Activated CD8-positive, alpha-beta memory T cell treated with anti-CD3 and anti-CD28 coated beads, Interleukin-2, amount 10 ng/mL, durations not matched to agents 7 days and 5 days (primary cell): ENCODE measurements at regions not wholly inside any gene's neighbourhood (a gene's known extent, or its start where the extent isn't known, plus 50 kb on each side); places are given as distances from the start of the nearest gene placed in this dataset.

ENCODE experiments used
- ATAC-seq: fragments of 150-1000 bp; cut with Tn5 transposase; one replicate; pipeline ENCODE4 v1.10.0; 2021; ENCODE audit warnings: moderate library complexity
- CTCF ChIA-PET: fragments of 350-600 bp; sonication (Branson Sonifier 250); formaldehyde crosslinking; loops from one replicate; lab custom pipeline; 2021; ENCODE audit warnings: antibody characterized with exemption; lab: Charles Lee
- DNase-seq: peaks from one replicate; pipeline ENCODE4 v3.0.0-alpha.2; 2020
- H3K27ac Mint-ChIP-seq: one replicate; pipeline ENCODE4 v1.8.0; 2021; ENCODE audit warnings: mild to moderate bottlenecking, mixed read lengths
- H3K27me3 Mint-ChIP-seq: one replicate; pipeline ENCODE4 v1.8.0; 2021; ENCODE audit warnings: mixed read lengths
- H3K36me3 Mint-ChIP-seq: one replicate; pipeline ENCODE4 v1.8.0; 2021; ENCODE audit warnings: mild to moderate bottlenecking, mixed read lengths
- H3K4me1 Mint-ChIP-seq: one replicate; pipeline ENCODE4 v1.8.0; 2021; ENCODE audit warnings: mixed read lengths
- H3K4me3 Mint-ChIP-seq: one replicate; pipeline ENCODE4 v1.8.0; 2021; ENCODE audit warnings: mild to moderate bottlenecking, moderate library complexity, mixed read lengths
- H3K9me3 Mint-ChIP-seq: one replicate; pipeline ENCODE4 v1.8.0; 2022; ENCODE audit warnings: low read depth, mixed read lengths

- no peaks in the 10 kb centered on the region for H3K4me1 Mint-ChIP-seq
- H3K27ac Mint-ChIP-seq, result no peak overlapping the region
- no peaks in the 10 kb centered on the region for H3K36me3 Mint-ChIP-seq
- no peaks in the 10 kb centered on the region for H3K9me3 Mint-ChIP-seq
- H3K27me3 Mint-ChIP-seq, result peaks cover 18% of the 10 kb centered on the region
- ATAC-seq (no peak), DNase-seq (no peak)
- CTCF ChIA-PET, result no interaction called here
- no peak overlapping the region for H3K4me3 Mint-ChIP-seq
Measured at GRCh38 chr13:23488442-23488841, 54.9 kb upstream of the SACS start.

GRCh38 chr13:23496255-23496654 is 62.8 kb upstream of the SACS start:
- H3K9me3 Mint-ChIP-seq, result no peaks in the 10 kb centered on the region
- DNase-seq, result no peak
- no peaks in the 10 kb centered on the region for H3K36me3 Mint-ChIP-seq
- no peaks in the 10 kb centered on the region for H3K4me1 Mint-ChIP-seq
- H3K27ac Mint-ChIP-seq, result no peak overlapping the region
- H3K4me3 Mint-ChIP-seq, result no peak overlapping the region
- H3K27me3 Mint-ChIP-seq, result peaks cover 13% of the 10 kb centered on the region
- CTCF ChIA-PET, result no interaction called here
- no peak for ATAC-seq

GRCh38 chr13:23497191-23497590 is 63.7 kb upstream of the SACS start:
- Mint-ChIP-seq H3K9me3 (no peaks in the 10 kb centered on the region), H3K4me3 (no peak overlapping the region), H3K4me1 (no peaks in the 10 kb centered on the region), H3K27ac (no peak overlapping the region), H3K36me3 (no peaks in the 10 kb centered on the region), H3K27me3 (peaks cover 13% of the 10 kb centered on the region)
- CTCF ChIA-PET, result no interaction called here
- DNase-seq, result no peak
- ATAC-seq, result no peak

- no peaks in the 10 kb centered on the region for H3K4me1 Mint-ChIP-seq
- no peak overlapping the region for H3K4me3 Mint-ChIP-seq
- peaks cover 14% of the 10 kb centered on the region for H3K27me3 Mint-ChIP-seq
- CTCF ChIA-PET, result no interaction called here
- ATAC-seq (no peak), DNase-seq (no peak)
- no peaks in the 10 kb centered on the region for H3K36me3 Mint-ChIP-seq
- no peak overlapping the region for H3K27ac Mint-ChIP-seq
- H3K9me3 Mint-ChIP-seq, result no peaks in the 10 kb centered on the region
Measured at GRCh38 chr13:23500849-23501248, 67.3 kb upstream of the SACS start.

- Mint-ChIP-seq H3K4me1 (no peaks in the 10 kb centered on the region), H3K27ac (no peak overlapping the region), H3K36me3 (no peaks in the 10 kb centered on the region), H3K9me3 (no peaks in the 10 kb centered on the region), H3K4me3 (no peak overlapping the region), H3K27me3 (peaks cover 16% of the 10 kb centered on the region)
- CTCF ChIA-PET, result no interaction called here
- DNase-seq (no peak), ATAC-seq (no peak)
Measured at GRCh38 chr13:23504180-23504579, 66.0 kb upstream of the TNFRSF19 start.

GRCh38 chr13:23505007-23505406 is 65.2 kb upstream of the TNFRSF19 start:
- no peaks in the 10 kb centered on the region for H3K4me1 Mint-ChIP-seq
- H3K36me3 Mint-ChIP-seq, result no peaks in the 10 kb centered on the region
- H3K4me3 Mint-ChIP-seq, result no peak overlapping the region
- H3K27me3 Mint-ChIP-seq, result peaks cover 10% of the 10 kb centered on the region
- no peaks in the 10 kb centered on the region for H3K9me3 Mint-ChIP-seq
- H3K27ac Mint-ChIP-seq, result no peak overlapping the region
- ATAC-seq (no peak), DNase-seq (no peak)
- CTCF ChIA-PET, result no interaction called here

- H3K27me3 Mint-ChIP-seq, result peaks cover 14% of the 10 kb centered on the region
- no peak for ATAC-seq
Measured at GRCh38 chr13:23506071-23506806, 64.0 kb upstream of the TNFRSF19 start.

GRCh38 chr13:23506807-23507291 is 63.4 kb upstream of the TNFRSF19 start:
- DNase-seq (no peak), ATAC-seq (no peak)
- peaks cover 15% of the 10 kb centered on the region for H3K27me3 Mint-ChIP-seq
- H3K4me1 Mint-ChIP-seq, result no peaks in the 10 kb centered on the region
- H3K9me3 Mint-ChIP-seq, result no peaks in the 10 kb centered on the region
- H3K4me3 Mint-ChIP-seq, result no peak overlapping the region
- CTCF ChIA-PET, result no interaction called here
- no peaks in the 10 kb centered on the region for H3K36me3 Mint-ChIP-seq
- no peak overlapping the region for H3K27ac Mint-ChIP-seq

More at GRCh38 chr13:23506071-23506806, 64.0 kb upstream of the TNFRSF19 start:
- no peak overlapping the region for H3K27ac Mint-ChIP-seq
- no peaks in the 10 kb centered on the region for H3K9me3 Mint-ChIP-seq
- H3K4me1 Mint-ChIP-seq, result no peaks in the 10 kb centered on the region
- CTCF ChIA-PET, result no interaction called here
- DNase-seq, result no peak
- no peak overlapping the region for H3K4me3 Mint-ChIP-seq
- H3K36me3 Mint-ChIP-seq, result no peaks in the 10 kb centered on the region

GRCh38 chr13:23509781-23510543 is 60.2 kb upstream of the TNFRSF19 start:
- no peak for ATAC-seq
- no peak for DNase-seq
- H3K27ac Mint-ChIP-seq, result no peak overlapping the region
- peaks cover 24% of the 10 kb centered on the region for H3K27me3 Mint-ChIP-seq
- H3K9me3 Mint-ChIP-seq, result no peaks in the 10 kb centered on the region
- CTCF ChIA-PET, result no interaction called here
- no peaks in the 10 kb centered on the region for H3K36me3 Mint-ChIP-seq
- no peak overlapping the region for H3K4me3 Mint-ChIP-seq
- no peaks in the 10 kb centered on the region for H3K4me1 Mint-ChIP-seq

DNA sequence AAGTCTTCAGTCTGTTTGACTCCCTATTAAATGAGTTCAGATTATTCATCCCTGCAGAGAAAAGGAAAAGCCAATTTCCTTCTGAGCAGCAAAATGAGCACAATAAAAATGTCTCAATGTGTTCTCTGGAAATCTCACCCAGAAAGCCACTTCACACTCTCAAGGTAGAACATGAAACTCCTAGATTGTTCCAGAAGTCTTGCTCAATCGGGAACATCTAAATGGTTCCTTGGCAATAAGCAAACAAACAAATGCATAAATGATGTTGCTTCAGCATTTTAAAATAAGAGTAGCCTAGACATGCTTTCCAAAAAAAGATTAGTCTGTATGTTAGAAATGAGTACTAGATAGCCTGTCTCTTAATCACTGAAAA is 59.7 kb upstream of the TNFRSF19 start:
- no peaks in the 10 kb centered on the region for H3K36me3 Mint-ChIP-seq
- CTCF ChIA-PET, result no interaction called here
- H3K27me3 Mint-ChIP-seq, result peaks cover 29% of the 10 kb centered on the region
- no peaks in the 10 kb centered on the region for H3K4me1 Mint-ChIP-seq
- DNase-seq (no peak), ATAC-seq (no peak)
- H3K27ac Mint-ChIP-seq, result no peak overlapping the region
- no peaks in the 10 kb centered on the region for H3K9me3 Mint-ChIP-seq
- no peak overlapping the region for H3K4me3 Mint-ChIP-seq

DNA sequence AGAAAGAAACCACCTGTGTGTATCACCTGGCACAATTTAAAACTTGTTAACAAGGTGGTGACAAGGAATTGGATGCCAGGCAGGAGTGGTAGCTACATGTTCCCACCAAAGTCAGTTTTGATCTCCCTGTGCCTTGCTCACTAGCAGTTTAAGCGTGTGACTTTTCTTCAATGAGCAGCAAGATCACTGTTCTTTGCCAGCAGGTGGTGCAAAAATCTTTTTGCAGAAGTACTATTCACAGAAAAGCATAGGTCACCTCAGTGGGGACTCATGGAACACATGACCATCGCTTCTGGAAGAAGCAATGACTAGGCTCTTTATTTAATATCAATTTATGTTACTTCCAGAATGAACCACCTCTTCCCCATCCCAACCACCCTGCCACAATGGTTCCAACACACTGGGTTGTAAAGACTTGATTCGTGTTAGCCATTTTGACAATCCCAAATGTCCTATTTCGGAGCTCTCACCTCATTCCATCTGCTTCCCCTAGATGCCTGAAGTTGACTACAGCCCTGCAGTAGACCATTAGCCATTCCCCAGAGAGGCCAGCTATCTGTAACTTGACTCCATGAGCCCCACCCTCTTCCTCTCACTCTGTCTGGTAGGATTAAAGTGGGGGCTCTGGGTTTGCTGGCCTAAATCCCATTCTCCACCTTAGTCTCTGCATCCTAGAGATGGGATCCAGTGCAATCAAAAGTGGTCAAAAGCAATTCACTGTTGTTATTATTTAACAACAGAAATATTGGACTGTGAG is 59.1 kb upstream of the TNFRSF19 start:
- CTCF ChIA-PET, result no interaction called here
- H3K27ac Mint-ChIP-seq, result no peak overlapping the region
- ATAC-seq (no peak), DNase-seq (no peak)
- no peaks in the 10 kb centered on the region for H3K36me3 Mint-ChIP-seq
- H3K27me3 Mint-ChIP-seq, result peaks cover 31% of the 10 kb centered on the region
- H3K9me3 Mint-ChIP-seq, result no peaks in the 10 kb centered on the region
- H3K4me1 Mint-ChIP-seq, result no peaks in the 10 kb centered on the region
- no peak overlapping the region for H3K4me3 Mint-ChIP-seq

GRCh38 chr13:23512762-23513395 is 57.3 kb upstream of the TNFRSF19 start:
- Mint-ChIP-seq H3K4me1 (no peaks in the 10 kb centered on the region), H3K27me3 (peaks cover 35% of the 10 kb centered on the region), H3K9me3 (no peaks in the 10 kb centered on the region), H3K27ac (no peak overlapping the region), H3K36me3 (no peaks in the 10 kb centered on the region), H3K4me3 (no peak overlapping the region)
- no peak for DNase-seq
- CTCF ChIA-PET, result interaction anchor here (0.7 kb wide), 1 partner anchor 594 kb away, joined by 3 read pairs; no protein-coding TSS in a partner anchor
- no peak for ATAC-seq

DNA sequence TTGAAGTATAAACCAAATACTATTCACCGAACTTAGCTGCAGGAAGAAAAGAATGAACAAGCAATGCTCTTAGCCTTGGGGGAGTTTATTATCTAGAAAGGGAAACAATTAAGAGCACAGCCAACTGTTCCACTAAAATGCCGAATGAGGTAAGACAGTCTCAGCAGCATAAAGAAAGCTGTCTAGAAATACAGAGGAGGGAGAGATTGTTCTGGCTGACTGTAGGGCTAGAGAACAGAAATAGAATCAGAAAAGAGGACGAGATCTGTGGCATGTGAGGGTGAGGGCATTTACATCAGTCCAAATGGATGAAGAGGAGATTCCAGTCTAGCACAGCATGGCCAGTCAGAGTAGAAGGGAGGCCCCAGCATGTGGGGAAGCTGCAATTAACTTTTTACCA is 56.8 kb upstream of the TNFRSF19 start:
- CTCF ChIA-PET, result interaction anchor here (0.7 kb wide), 1 partner anchor 594 kb away, joined by 3 read pairs; no protein-coding TSS in a partner anchor
- DNase-seq (no peak), ATAC-seq (no peak)
- Mint-ChIP-seq H3K27me3 (peaks cover 35% of the 10 kb centered on the region), H3K36me3 (no peaks in the 10 kb centered on the region), H3K4me3 (no peak overlapping the region), H3K27ac (no peak overlapping the region), H3K9me3 (no peaks in the 10 kb centered on the region), H3K4me1 (no peaks in the 10 kb centered on the region)
